Right ventricle myocardium inferior (tissue), 1 donor: ENCODE measurements at regions not wholly inside any gene's neighbourhood (a gene's known extent, or its start where the extent isn't known, plus 50 kb on each side); places are given as distances from the start of the nearest gene placed in this dataset.
"Not testable (repeated sequence)": the region's sequence is repeated elsewhere in the genome, so short reads cannot be mapped to it uniquely, and the experiment has no call there.

Experiments used
- ATAC-seq: fragments of 200-7000 bp; cut with Tn5 transposase; one replicate; pipeline ENCODE4 v1.9.1; 2020; ENCODE audit warnings: mild to moderate bottlenecking, moderate library complexity
- DNase-seq: peaks from one replicate; pipeline ENCODE4 v3.0.0; 2021; ENCODE audit errors: missing footprints
- intact Hi-C: fragments of 100-400 bp; cut with DNase I; formaldehyde crosslinking; loops from one replicate; pipeline ENCODE4 v1.11.0; 2022
- donor health status: DM: no; HTN: yes; CAD: no; lungs with severe emphysema.

- DNase-seq (peak; percentile 26), ATAC-seq (no peak)
- intact Hi-C loops: no loop called here
These were observed 215.5 kb downstream of the CYP26B1 start for GRCh38 chr2:71932037-71932779.

GRCh38 chr2:71930049-71930681, 217.5 kb downstream of the CYP26B1 start:
- ATAC-seq: no peak
- intact Hi-C loops: no loop called here

GRCh38 chr2:71929482-71929772, 218.2 kb downstream of the CYP26B1 start:
- intact Hi-C loops: loop anchor here (10.0 kb wide), 1 partner anchor 645 kb away; no protein-coding TSS in a partner anchor
- DNase-seq (no peak), ATAC-seq (no peak)

More at GRCh38 chr2:71930049-71930681, 217.5 kb downstream of the CYP26B1 start:
- no peak for DNase-seq

- ATAC-seq: no peak
- no peak for DNase-seq
- intact Hi-C loops: loop anchor here (10.0 kb wide), 1 partner anchor 646 kb away; no protein-coding TSS in a partner anchor
These were observed 218.8 kb downstream of the CYP26B1 start for GRCh38 chr2:71928734-71929481.

- intact Hi-C loops: loop anchor here (10.0 kb wide), 1 partner anchor 647 kb away; no protein-coding TSS in a partner anchor
- no peak for ATAC-seq
These were observed 219.6 kb downstream of the CYP26B1 start for GRCh38 chr2:71927757-71928715.

GRCh38 chr2:71926876-71927756, 220.5 kb downstream of the CYP26B1 start:
- intact Hi-C loops: loop anchor here (10.0 kb wide), 1 partner anchor 648 kb away; no protein-coding TSS in a partner anchor
- no peak for ATAC-seq
- no peak for DNase-seq

More at GRCh38 chr2:71927757-71928715, 219.6 kb downstream of the CYP26B1 start:
- no peak for DNase-seq

- no peak for ATAC-seq
- intact Hi-C loops: loop anchor here (10.0 kb wide), 1 partner anchor 649 kb away; no protein-coding TSS in a partner anchor
- no peak for DNase-seq
These were observed 221.6 kb downstream of the CYP26B1 start for GRCh38 chr2:71926089-71926447.

- DNase-seq (no peak), ATAC-seq (no peak)
- intact Hi-C loops: loop anchor here (10.0 kb wide), 1 partner anchor 649 kb away; no protein-coding TSS in a partner anchor
These were observed 222.2 kb downstream of the CYP26B1 start for GRCh38 chr2:71925268-71926088.

- intact Hi-C loops: loop anchor here (1.0 to 10.0 kb wide), 4 partner anchors 122 to 651 kb away; no protein-coding TSS in a partner anchor
- ATAC-seq (peak; percentile 74), DNase-seq (peak; percentile 75)
These were observed 223.7 kb downstream of the CYP26B1 start for GRCh38 chr2:71923887-71924533.

GRCh38 chr2:71923143-71923525, 224.5 kb downstream of the CYP26B1 start:
- DNase-seq (no peak), ATAC-seq (peak; percentile 58)
- intact Hi-C loops: loop anchor here (5.0 to 10.0 kb wide), 3 partner anchors 121 to 652 kb away; no protein-coding TSS in a partner anchor

GRCh38 chr2:71922499-71923142, 225.0 kb downstream of the CYP26B1 start:
- no peak for ATAC-seq
- intact Hi-C loops: loop anchor here (5.0 to 10.0 kb wide), 3 partner anchors 120 to 652 kb away; no protein-coding TSS in a partner anchor
- no peak for DNase-seq

- DNase-seq (no peak), ATAC-seq (no peak)
- intact Hi-C loops: loop anchor here (5.0 to 10.0 kb wide), 3 partner anchors 120 to 653 kb away; no protein-coding TSS in a partner anchor
These were observed 225.6 kb downstream of the CYP26B1 start for GRCh38 chr2:71922091-71922490.

- DNase-seq, ATAC-seq: not testable (repeated sequence)
- intact Hi-C loops: loop anchor here (5.0 to 10.0 kb wide), 3 partner anchors 119 to 654 kb away; no protein-coding TSS in a partner anchor
These were observed 226.8 kb downstream of the CYP26B1 start for GRCh38 chr2:71920819-71921218.

- DNase-seq: no peak
- no peak for ATAC-seq
- intact Hi-C loops: loop anchor here (5.0 to 10.0 kb wide), 3 partner anchors 117 to 655 kb away; no protein-coding TSS in a partner anchor
These were observed 228.0 kb downstream of the CYP26B1 start for GRCh38 chr2:71919708-71920107.

GRCh38 chr2:71910277-71910676, 237.4 kb downstream of the CYP26B1 start:
- no peak for ATAC-seq
- intact Hi-C loops: no loop called here
- DNase-seq: no peak
